ENCODE measurements at regions not wholly inside any gene's neighbourhood (a gene's known extent, or its start where the extent isn't known, plus 50 kb on each side); places are given as distances from the start of the nearest gene placed in this dataset.

DNA sequence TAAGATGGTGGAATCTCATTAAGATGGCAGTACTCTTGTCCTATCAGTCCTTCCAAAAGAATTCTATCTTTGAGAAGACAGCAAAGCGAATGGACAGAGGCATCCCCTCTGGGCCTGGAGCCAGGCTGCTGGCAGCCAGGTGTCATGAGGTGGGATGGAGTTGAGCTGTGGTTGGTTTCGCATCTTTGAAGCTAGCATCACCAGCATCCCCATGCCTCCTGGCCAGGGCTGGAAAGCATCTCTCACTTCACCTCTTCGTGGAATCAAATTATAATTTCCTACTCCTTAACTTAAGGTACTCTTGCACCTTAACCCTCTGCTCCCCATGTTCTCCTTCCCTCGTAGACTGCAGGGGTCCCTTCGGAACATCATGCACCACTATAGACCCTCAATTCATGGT lies 248.3 kb downstream of the GADD45G start:
- TF ChIP-seq, protein P1, sequence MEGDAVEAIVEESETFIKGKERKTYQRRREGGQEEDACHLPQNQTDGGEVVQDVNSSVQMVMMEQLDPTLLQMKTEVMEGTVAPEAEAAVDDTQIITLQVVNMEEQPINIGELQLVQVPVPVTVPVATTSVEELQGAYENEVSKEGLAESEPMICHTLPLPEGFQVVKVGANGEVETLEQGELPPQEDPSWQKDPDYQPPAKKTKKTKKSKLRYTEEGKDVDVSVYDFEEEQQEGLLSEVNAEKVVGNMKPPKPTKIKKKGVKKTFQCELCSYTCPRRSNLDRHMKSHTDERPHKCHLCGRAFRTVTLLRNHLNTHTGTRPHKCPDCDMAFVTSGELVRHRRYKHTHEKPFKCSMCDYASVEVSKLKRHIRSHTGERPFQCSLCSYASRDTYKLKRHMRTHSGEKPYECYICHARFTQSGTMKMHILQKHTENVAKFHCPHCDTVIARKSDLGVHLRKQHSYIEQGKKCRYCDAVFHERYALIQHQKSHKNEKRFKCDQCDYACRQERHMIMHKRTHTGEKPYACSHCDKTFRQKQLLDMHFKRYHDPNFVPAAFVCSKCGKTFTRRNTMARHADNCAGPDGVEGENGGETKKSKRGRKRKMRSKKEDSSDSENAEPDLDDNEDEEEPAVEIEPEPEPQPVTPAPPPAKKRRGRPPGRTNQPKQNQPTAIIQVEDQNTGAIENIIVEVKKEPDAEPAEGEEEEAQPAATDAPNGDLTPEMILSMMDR (conservative IDR thresholded peaks at IDR 0.05 in 1 of 2, IDR thresholded peaks at IDR 0.05 in 1 of 2; ENCODE audit: extremely low read depth in 1 of 2, insufficient read depth in 1 of 2, low read depth in 1 of 2, low read length in 2 of 2), result no peak
- TF ChIP-seq EZH2 (IDR thresholded peaks at IDR 0.05; ENCODE audit: borderline replicate concordance, low read length), result no peak

Measured in mammary epithelial cell (primary cell).